ENCODE measurements at regions not wholly inside any gene's neighbourhood (a gene's known extent, or its start where the extent isn't known, plus 50 kb on each side); places are given as distances from the start of the nearest gene placed in this dataset.

- Histone ChIP-seq H3K4me3 (ENCODE audit: low read length) (no peak overlapping the region), H2AK5ac (ENCODE audit: low read length) (no peak overlapping the region), H4K8ac (ENCODE audit: low read depth, low read length) (no peak overlapping the region), H2BK15ac (replicated peaks; ENCODE audit: low read depth) (no peak overlapping the region), H3K4me1 (ENCODE audit: control insufficient read depth, low read depth, low read length) (peaks cover 5% of the 10 kb centered on the region), H3K18ac (ENCODE audit: low read length) (no peak overlapping the region), H3K4me2 (ENCODE audit: low read length) (no peak overlapping the region), H4K5ac (ENCODE audit: low read length) (no peak overlapping the region), H3K27ac (ENCODE audit: low read depth, low read length) (no peak overlapping the region), H3K4ac (ENCODE audit: low read depth, low read length) (no peak overlapping the region), H2BK5ac (ENCODE audit: low read length) (no peak overlapping the region), H3K9ac (ENCODE audit: low read length) (no peak overlapping the region), H3K23ac (ENCODE audit: low read length) (no peak overlapping the region), H3K79me2 (ENCODE audit: control insufficient read depth, insufficient read depth, low read length) (no peaks in the 10 kb centered on the region), H3K56ac (ENCODE audit: low read length) (no peak overlapping the region), H3K27me3 (ENCODE audit: insufficient read depth, low read length, poor library complexity) (no peaks in the 10 kb centered on the region), H3K36me3 (ENCODE audit: control insufficient read depth, insufficient read depth, low read length) (no peaks in the 10 kb centered on the region), H2BK120ac (ENCODE audit: low read depth, low read length) (no peak overlapping the region), H3K79me1 (ENCODE audit: low read length) (no peaks in the 10 kb centered on the region)
- WGBS (ENCODE audit: extremely low coverage, insufficient coverage, low lambda C conversion rate), result no CpG with 5 or more reads among the region's 1 CpG
- no peak for DNase-seq
Measured at GRCh38 chr18:22541232-22541631, 123.5 kb upstream of the CTAGE1 start.

GRCh38 chr18:22542406-22542835 is 124.7 kb upstream of the CTAGE1 start:
- Histone ChIP-seq H3K9ac (ENCODE audit: low read length) (no peak overlapping the region), H3K4me3 (ENCODE audit: low read length) (no peak overlapping the region), H3K56ac (ENCODE audit: low read length) (no peak overlapping the region), H3K79me1 (ENCODE audit: low read length) (no peaks in the 10 kb centered on the region), H4K8ac (ENCODE audit: low read depth, low read length) (no peak overlapping the region), H3K4ac (ENCODE audit: low read depth, low read length) (no peak overlapping the region), H3K36me3 (ENCODE audit: control insufficient read depth, insufficient read depth, low read length) (no peaks in the 10 kb centered on the region), H3K23ac (ENCODE audit: low read length) (no peak overlapping the region), H3K18ac (ENCODE audit: low read length) (no peak overlapping the region), H2AK5ac (ENCODE audit: low read length) (no peak overlapping the region), H3K4me2 (ENCODE audit: low read length) (no peak overlapping the region), H3K79me2 (ENCODE audit: control insufficient read depth, insufficient read depth, low read length) (no peaks in the 10 kb centered on the region), H2BK5ac (ENCODE audit: low read length) (no peak overlapping the region), H2BK120ac (ENCODE audit: low read depth, low read length) (no peak overlapping the region), H3K4me1 (ENCODE audit: control insufficient read depth, low read depth, low read length) (peaks cover 3% of the 10 kb centered on the region), H2BK15ac (replicated peaks; ENCODE audit: low read depth) (no peak overlapping the region), H4K5ac (ENCODE audit: low read length) (no peak overlapping the region), H3K27ac (ENCODE audit: low read depth, low read length) (no peak overlapping the region), H3K27me3 (ENCODE audit: insufficient read depth, low read length, poor library complexity) (no peaks in the 10 kb centered on the region)
- no peak for DNase-seq
- no CpG with 5 or more reads among the region's 4 CpGs for WGBS (ENCODE audit: extremely low coverage, insufficient coverage, low lambda C conversion rate)

- Histone ChIP-seq H3K27ac (ENCODE audit: low read depth, low read length) (no peak overlapping the region), H2BK5ac (ENCODE audit: low read length) (no peak overlapping the region), H3K4me3 (ENCODE audit: low read length) (no peak overlapping the region), H2BK120ac (ENCODE audit: low read depth, low read length) (no peak overlapping the region), H3K9ac (ENCODE audit: low read length) (no peak overlapping the region), H3K4ac (ENCODE audit: low read depth, low read length) (no peak overlapping the region), H2AK5ac (ENCODE audit: low read length) (no peak overlapping the region), H3K4me2 (ENCODE audit: low read length) (no peak overlapping the region), H3K4me1 (ENCODE audit: control insufficient read depth, low read depth, low read length) (peaks cover 6% of the 10 kb centered on the region), H3K36me3 (ENCODE audit: control insufficient read depth, insufficient read depth, low read length) (no peaks in the 10 kb centered on the region), H2BK15ac (replicated peaks; ENCODE audit: low read depth) (no peak overlapping the region), H3K18ac (ENCODE audit: low read length) (no peak overlapping the region), H4K5ac (ENCODE audit: low read length) (no peak overlapping the region), H3K23ac (ENCODE audit: low read length) (no peak overlapping the region), H3K56ac (ENCODE audit: low read length) (no peak overlapping the region), H3K79me2 (ENCODE audit: control insufficient read depth, insufficient read depth, low read length) (no peaks in the 10 kb centered on the region), H4K8ac (ENCODE audit: low read depth, low read length) (no peak overlapping the region), H3K79me1 (ENCODE audit: low read length) (no peaks in the 10 kb centered on the region), H3K27me3 (ENCODE audit: insufficient read depth, low read length, poor library complexity) (no peaks in the 10 kb centered on the region)
- DNase-seq, result no peak
- no CpG with 5 or more reads among the region's 4 CpGs for WGBS (ENCODE audit: extremely low coverage, insufficient coverage, low lambda C conversion rate)
Measured at GRCh38 chr18:22543769-22544168, 126.1 kb upstream of the CTAGE1 start.

GRCh38 chr18:22544626-22545025 is 126.9 kb upstream of the CTAGE1 start:
- Histone ChIP-seq H3K27ac (ENCODE audit: low read depth, low read length) (no peak overlapping the region), H3K79me1 (ENCODE audit: low read length) (no peaks in the 10 kb centered on the region), H3K4me1 (ENCODE audit: control insufficient read depth, low read depth, low read length) (peaks cover 6% of the 10 kb centered on the region), H3K4me2 (ENCODE audit: low read length) (no peak overlapping the region), H2AK5ac (ENCODE audit: low read length) (no peak overlapping the region), H4K8ac (ENCODE audit: low read depth, low read length) (no peak overlapping the region), H4K5ac (ENCODE audit: low read length) (no peak overlapping the region), H3K23ac (ENCODE audit: low read length) (no peak overlapping the region), H2BK5ac (ENCODE audit: low read length) (no peak overlapping the region), H3K4ac (ENCODE audit: low read depth, low read length) (no peak overlapping the region), H3K9ac (ENCODE audit: low read length) (no peak overlapping the region), H2BK15ac (replicated peaks; ENCODE audit: low read depth) (no peak overlapping the region), H3K4me3 (ENCODE audit: low read length) (no peak overlapping the region), H3K18ac (ENCODE audit: low read length) (no peak overlapping the region), H3K56ac (ENCODE audit: low read length) (no peak overlapping the region), H3K36me3 (ENCODE audit: control insufficient read depth, insufficient read depth, low read length) (no peaks in the 10 kb centered on the region), H3K27me3 (ENCODE audit: insufficient read depth, low read length, poor library complexity) (no peaks in the 10 kb centered on the region), H2BK120ac (ENCODE audit: low read depth, low read length) (no peak overlapping the region), H3K79me2 (ENCODE audit: control insufficient read depth, insufficient read depth, low read length) (no peaks in the 10 kb centered on the region)
- no CpG with 5 or more reads among the region's 4 CpGs for WGBS (ENCODE audit: extremely low coverage, insufficient coverage, low lambda C conversion rate)
- DNase-seq, result no peak

GRCh38 chr18:22545066-22545760 is 127.5 kb upstream of the CTAGE1 start:
- DNase-seq, result no peak
- Histone ChIP-seq H4K5ac (ENCODE audit: low read length) (no peak overlapping the region), H3K79me1 (ENCODE audit: low read length) (no peaks in the 10 kb centered on the region), H3K27ac (ENCODE audit: low read depth, low read length) (no peak overlapping the region), H2BK120ac (ENCODE audit: low read depth, low read length) (no peak overlapping the region), H3K56ac (ENCODE audit: low read length) (no peak overlapping the region), H3K23ac (ENCODE audit: low read length) (no peak overlapping the region), H3K27me3 (ENCODE audit: insufficient read depth, low read length, poor library complexity) (no peaks in the 10 kb centered on the region), H2BK15ac (replicated peaks; ENCODE audit: low read depth) (no peak overlapping the region), H3K79me2 (ENCODE audit: control insufficient read depth, insufficient read depth, low read length) (no peaks in the 10 kb centered on the region), H4K8ac (ENCODE audit: low read depth, low read length) (no peak overlapping the region), H3K9ac (ENCODE audit: low read length) (no peak overlapping the region), H2BK5ac (ENCODE audit: low read length) (no peak overlapping the region), H3K4me1 (ENCODE audit: control insufficient read depth, low read depth, low read length) (peaks cover 6% of the 10 kb centered on the region), H3K18ac (ENCODE audit: low read length) (no peak overlapping the region), H2AK5ac (ENCODE audit: low read length) (no peak overlapping the region), H3K4me3 (ENCODE audit: low read length) (no peak overlapping the region), H3K4ac (ENCODE audit: low read depth, low read length) (no peak overlapping the region), H3K4me2 (ENCODE audit: low read length) (no peak overlapping the region), H3K36me3 (ENCODE audit: control insufficient read depth, insufficient read depth, low read length) (no peaks in the 10 kb centered on the region)
- WGBS (ENCODE audit: extremely low coverage, insufficient coverage, low lambda C conversion rate), result no CpG with 5 or more reads among the region's 6 CpGs

Measured in mesendoderm (in vitro differentiated cells).